Activated naive CD8-positive, alpha-beta T cell treated with anti-CD3 and anti-CD28 coated beads, Interleukin-2, amount 50 U/mL, for 24 hours (primary cell): ENCODE measurements at regions not wholly inside any gene's neighbourhood (a gene's known extent, or its start where the extent isn't known, plus 50 kb on each side); places are given as distances from the start of the nearest gene placed in this dataset.
"Not testable (repeated sequence)": the region's sequence is repeated elsewhere in the genome, so short reads cannot be mapped to it uniquely, and the experiment has no call there.

Experiments used
- ATAC-seq: fragments of 150-1000 bp; cut with Tn5 transposase; one replicate; pipeline ENCODE4 v1.10.0; 2021
- DNase-seq: peaks from one replicate; pipeline ENCODE4 v3.0.0; 2021
- H3K27ac Mint-ChIP-seq: one replicate; pipeline ENCODE4 v1.8.0; 2021; ENCODE audit warnings: mild to moderate bottlenecking, mixed read lengths
- H3K27me3 Mint-ChIP-seq: one replicate; pipeline ENCODE4 v1.8.0; 2021; ENCODE audit warnings: mixed read lengths
- H3K36me3 Mint-ChIP-seq: one replicate; pipeline ENCODE4 v1.8.0; 2021; ENCODE audit warnings: low read depth, mixed read lengths
- H3K4me1 Mint-ChIP-seq: one replicate; pipeline ENCODE4 v1.8.0; 2021; ENCODE audit warnings: mixed read lengths
- H3K4me3 Mint-ChIP-seq: one replicate; pipeline ENCODE4 v1.8.0; 2021; ENCODE audit warnings: mild to moderate bottlenecking, moderate library complexity, mixed read lengths
- H3K9me3 Mint-ChIP-seq: one replicate; pipeline ENCODE4 v1.8.0; 2021; ENCODE audit warnings: mixed read lengths

DNA sequence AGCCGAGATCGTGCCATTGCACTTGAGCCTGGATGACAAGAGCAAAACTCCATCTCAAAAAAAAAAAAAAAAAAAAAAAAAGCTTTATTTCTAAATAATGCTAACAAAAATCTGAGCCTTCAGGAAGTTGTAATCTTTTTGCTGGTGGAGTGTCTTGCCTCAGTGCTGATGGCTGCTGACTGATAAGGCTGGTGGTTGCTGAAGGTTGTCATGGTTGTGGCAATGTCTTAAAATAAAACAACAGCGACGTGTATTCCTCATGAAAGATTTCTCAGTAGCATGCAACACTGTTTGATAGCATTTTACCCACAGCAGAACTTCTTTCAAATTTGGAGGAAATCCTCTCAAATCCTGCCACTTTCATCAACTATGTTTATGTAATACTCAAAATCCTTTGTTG lies 77.4 kb upstream of the PTPRG start:
- no peaks in the 10 kb centered on the region for H3K36me3 Mint-ChIP-seq
- H3K27ac Mint-ChIP-seq: no peak overlapping the region
- no peak overlapping the region for H3K4me3 Mint-ChIP-seq
- H3K27me3 Mint-ChIP-seq: no peaks in the 10 kb centered on the region
- no peaks in the 10 kb centered on the region for H3K4me1 Mint-ChIP-seq
- no peak for ATAC-seq
- no peak for DNase-seq
- no peaks in the 10 kb centered on the region for H3K9me3 Mint-ChIP-seq

- H3K4me3 Mint-ChIP-seq: no peak overlapping the region
- H3K36me3 Mint-ChIP-seq: peaks cover 1% of the 10 kb centered on the region
- peaks cover 2% of the 10 kb centered on the region for H3K27me3 Mint-ChIP-seq
- H3K9me3 Mint-ChIP-seq: peaks cover 9% of the 10 kb centered on the region
- no peak overlapping the region for H3K27ac Mint-ChIP-seq
- no peaks in the 10 kb centered on the region for H3K4me1 Mint-ChIP-seq
- ATAC-seq (no peak), DNase-seq (no peak)
Measured at GRCh38 chr3:61493339-61493738, 68.0 kb upstream of the PTPRG start.

GRCh38 chr3:61494309-61494708 lies 67.1 kb upstream of the PTPRG start:
- not testable (repeated sequence) for H3K27me3 Mint-ChIP-seq, DNase-seq, H3K4me3 Mint-ChIP-seq, H3K4me1 Mint-ChIP-seq, H3K36me3 Mint-ChIP-seq, H3K9me3 Mint-ChIP-seq, ATAC-seq, H3K27ac Mint-ChIP-seq

DNA sequence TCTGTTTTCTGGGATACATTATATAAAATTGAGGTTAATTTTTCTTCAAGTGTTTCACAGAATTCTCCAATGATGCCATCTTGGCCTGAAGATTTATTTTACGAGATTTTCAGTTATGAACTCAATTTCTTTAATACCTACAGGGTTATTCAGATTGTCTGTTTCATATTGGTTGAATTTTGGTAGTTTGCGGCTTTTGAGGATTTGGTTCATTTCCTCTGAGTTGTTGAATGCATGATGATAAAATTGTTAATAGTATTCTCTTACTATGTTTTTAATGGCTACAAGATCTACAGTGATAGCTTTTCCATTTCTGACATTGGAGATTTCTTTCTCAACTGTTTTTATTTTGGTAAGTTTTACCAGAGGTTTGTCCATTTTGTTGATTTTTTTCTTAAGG lies 63.9 kb upstream of the PTPRG start:
- no peak for DNase-seq
- Mint-ChIP-seq H3K27me3 (peaks cover 2% of the 10 kb centered on the region), H3K9me3 (peaks cover 11% of the 10 kb centered on the region), H3K4me1 (no peaks in the 10 kb centered on the region), H3K36me3 (peaks cover 1% of the 10 kb centered on the region), H3K27ac (no peak overlapping the region), H3K4me3 (no peak overlapping the region)
- ATAC-seq: no peak

DNA sequence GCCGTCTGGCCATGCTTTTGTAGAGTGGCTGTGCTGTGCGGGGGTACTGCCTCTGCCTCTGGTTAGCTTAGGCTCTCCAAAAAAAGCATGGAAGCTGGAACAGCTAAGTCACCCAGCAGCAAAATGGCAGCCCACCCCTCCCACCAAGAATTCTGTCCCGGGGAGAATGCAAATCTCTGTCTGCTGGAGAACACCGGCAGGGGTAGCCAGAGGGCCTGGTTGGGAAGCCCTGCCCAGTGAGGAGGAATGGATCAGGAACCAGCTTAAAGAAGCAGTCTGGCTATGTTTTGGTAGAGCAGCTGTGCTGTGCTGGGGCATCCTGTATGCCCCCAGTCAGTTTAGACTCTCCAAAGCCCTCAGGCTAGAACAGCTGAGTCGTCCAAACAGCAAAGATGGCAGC lies 56.2 kb upstream of the PTPRG start:
- no peak for DNase-seq
- peaks cover 3% of the 10 kb centered on the region for H3K27me3 Mint-ChIP-seq
- no peak for ATAC-seq
- peaks cover 14% of the 10 kb centered on the region for H3K9me3 Mint-ChIP-seq
- no peaks in the 10 kb centered on the region for H3K36me3 Mint-ChIP-seq
- H3K4me1 Mint-ChIP-seq: no peaks in the 10 kb centered on the region
- H3K4me3 Mint-ChIP-seq: no peak overlapping the region
- H3K27ac Mint-ChIP-seq: no peak overlapping the region

GRCh38 chr3:61507946-61508345 lies 53.4 kb upstream of the PTPRG start:
- no peaks in the 10 kb centered on the region for H3K36me3 Mint-ChIP-seq
- H3K27me3 Mint-ChIP-seq: peaks cover 7% of the 10 kb centered on the region
- H3K9me3 Mint-ChIP-seq: peaks cover 7% of the 10 kb centered on the region
- H3K4me1 Mint-ChIP-seq: no peaks in the 10 kb centered on the region
- no peak for ATAC-seq
- no peak for DNase-seq
- H3K4me3 Mint-ChIP-seq: no peak overlapping the region
- no peak overlapping the region for H3K27ac Mint-ChIP-seq
